PC-9 (cell line): ENCODE measurements at regions not wholly inside any gene's neighbourhood (a gene's known extent, or its start where the extent isn't known, plus 50 kb on each side); places are given as distances from the start of the nearest gene placed in this dataset.

ENCODE experiments used
- BruUV-seq: library from RNA; stranded (reverse); fragments of 400-500 nt; replicated peaks from 2 replicates; lab custom pipeline; 2021; lab: Mats Ljungman, UMichigan
- CTCF ChIA-PET: fragments of 300-600 bp; sonication (Branson Sonifier 250); formaldehyde crosslinking; loops from one replicate; lab custom pipeline; 2022; ENCODE audit warnings: antibody characterized with exemption; lab: Charles Lee
- POLR2A ChIA-PET: fragments of 300-600 bp; sonication (Branson Sonifier 250); formaldehyde crosslinking; loops from one replicate; lab custom pipeline; 2022; ENCODE audit warnings: antibody characterized with exemption; ENCODE audit not compliant: unreplicated experiment; lab: Charles Lee
- DNase-seq, 2 experiments: peaks; one replicate each; pipeline versions ENCODE4 v3.0.0 to v3.0.0-alpha.2; 2015 to 2022; ENCODE audit warnings: mixed read lengths in 1 of 2
- H2AFZ ChIP-seq: fragments of 200-600 bp; sonication (generic); 2 replicates; pipeline ENCODE4 v1.8.1; 2017; ENCODE audit warnings: antibody characterized with exemption
- H3F3A ChIP-seq: fragments of 200-600 bp; sonication (generic); 2 replicates; pipeline ENCODE4 v1.8.1; 2017; ENCODE audit warnings: antibody characterized with exemption, mild to moderate bottlenecking, low read depth; ENCODE audit not compliant: insufficient read depth
- H3K27ac ChIP-seq: fragments of 200-600 bp; sonication (generic); 2 replicates; pipeline ENCODE4 v1.6.1; 2016; ENCODE audit warnings: mixed run types
- H3K27me3 ChIP-seq: fragments of 200-600 bp; sonication (generic); 2 replicates; pipeline ENCODE4 v1.6.1; 2016; ENCODE audit warnings: low read depth, mixed run types; ENCODE audit not compliant: insufficient read depth
- H3K36me3 ChIP-seq: fragments of 200-600 bp; sonication (generic); 2 replicates; pipeline ENCODE4 v1.6.1; 2016; ENCODE audit warnings: low read depth, mixed run types
- H3K4me1 ChIP-seq: fragments of 200-600 bp; sonication (generic); replicated peaks from 2 replicates; pipeline ENCODE4 v1.6.1; 2016; ENCODE audit warnings: mixed run types; ENCODE audit not compliant: insufficient read depth
- H3K4me2 ChIP-seq: fragments of 200-600 bp; sonication (generic); 2 replicates; pipeline ENCODE4 v1.6.1; 2017; ENCODE audit warnings: mixed run types
- H3K4me3 ChIP-seq: fragments of 200-600 bp; sonication (generic); 2 replicates; pipeline ENCODE4 v1.6.1; 2016; ENCODE audit warnings: mixed run types
- H3K79me2 ChIP-seq: fragments of 200-600 bp; sonication (generic); 2 replicates; pipeline ENCODE4 v1.6.1; 2017; ENCODE audit warnings: low read depth, mixed run types
- H3K9me2 ChIP-seq: fragments of 200-600 bp; sonication (generic); 2 replicates; pipeline ENCODE4 v1.8.1; 2017; ENCODE audit warnings: mild to moderate bottlenecking; ENCODE audit not compliant: insufficient read depth
- H3K9me3 ChIP-seq: fragments of 200-600 bp; sonication (generic); 2 replicates; pipeline ENCODE4 v1.8.1; 2016; ENCODE audit warnings: low read depth; ENCODE audit not compliant: insufficient read depth
- H4K20me1 ChIP-seq: fragments of 200-600 bp; sonication (generic); 2 replicates; pipeline ENCODE4 v1.8.1; 2017; ENCODE audit not compliant: insufficient read depth
- CTCF ChIP-seq: fragments of 200-600 bp; sonication (generic); conservative IDR thresholded peaks from 2 replicates; pipeline ENCODE4 v1.6.1; 2017; ENCODE audit warnings: mixed run types, antibody characterized with exemption, mild to moderate bottlenecking, moderate library complexity
- EZH2 ChIP-seq: fragments of 200-600 bp; sonication (generic); IDR thresholded peaks from 2 replicates; pipeline ENCODE4 v1.8.0; 2017; ENCODE audit warnings: antibody characterized with exemption, low read depth
- intact Hi-C: fragments of 100-400 bp; cut with micrococcal nuclease; formaldehyde crosslinking; loops from one replicate; pipeline ENCODE4 v1.10.0; 2022; ENCODE audit not compliant: unreplicated experiment

- H3K9me2 ChIP-seq: no peaks in the 10 kb centered on the region
- no peaks in the 10 kb centered on the region for H3K27me3 ChIP-seq
- no peak overlapping the region for H3K4me2 ChIP-seq
- no peak overlapping the region for H2AFZ ChIP-seq
- no peaks in the 10 kb centered on the region for H3F3A ChIP-seq
- H3K27ac ChIP-seq: no peak overlapping the region
- H3K36me3 ChIP-seq: no peaks in the 10 kb centered on the region
- ChIA-PET CTCF (no interaction called here), POLR2A (interaction anchor here (0.9 kb wide), 1 partner anchor 170 kb away, joined by 6 read pairs; no protein-coding TSS in a partner anchor)
- H3K4me3 ChIP-seq: no peak overlapping the region
- no TSS peak for BruUV-seq
- H3K79me2 ChIP-seq: no peaks in the 10 kb centered on the region
- H4K20me1 ChIP-seq: no peaks in the 10 kb centered on the region
- no peak for TF ChIP-seq CTCF
- no peak for TF ChIP-seq EZH2
- intact Hi-C loops: no loop called here
- H3K9me3 ChIP-seq: no peaks in the 10 kb centered on the region
- H3K4me1 ChIP-seq: no peaks in the 10 kb centered on the region
- no peak for DNase-seq
Observed at GRCh38 chr6:12533586-12533985, 183.0 kb upstream of the PHACTR1 start.

GRCh38 chr6:12534069-12534853, 182.3 kb upstream of the PHACTR1 start:
- TF ChIP-seq EZH2 (no peak), CTCF (no peak)
- H3K4me2 ChIP-seq: no peak overlapping the region
- intact Hi-C loops: no loop called here
- ChIA-PET POLR2A (interaction anchor here (0.9 kb wide), 1 partner anchor 171 kb away, joined by 6 read pairs; no protein-coding TSS in a partner anchor), CTCF (no interaction called here)
- no peak for DNase-seq
- H3K4me1 ChIP-seq: no peaks in the 10 kb centered on the region
- H4K20me1 ChIP-seq: no peaks in the 10 kb centered on the region
- no peak overlapping the region for H3K27ac ChIP-seq
- H3K36me3 ChIP-seq: no peaks in the 10 kb centered on the region
- BruUV-seq: no TSS peak
- no peaks in the 10 kb centered on the region for H3K9me2 ChIP-seq
- H2AFZ ChIP-seq: no peak overlapping the region
- H3K79me2 ChIP-seq: no peaks in the 10 kb centered on the region
- H3F3A ChIP-seq: no peaks in the 10 kb centered on the region
- H3K9me3 ChIP-seq: no peaks in the 10 kb centered on the region
- no peaks in the 10 kb centered on the region for H3K27me3 ChIP-seq
- no peak overlapping the region for H3K4me3 ChIP-seq

- DNase-seq: no peak
- no peaks in the 10 kb centered on the region for H4K20me1 ChIP-seq
Observed at GRCh38 chr6:12535586-12536314, 180.8 kb upstream of the PHACTR1 start.

More at GRCh38 chr6:12535586-12536314, 180.8 kb upstream of the PHACTR1 start:
- Histone ChIP-seq H3K9me3 (no peaks in the 10 kb centered on the region), H3K79me2 (no peaks in the 10 kb centered on the region), H3K9me2 (no peaks in the 10 kb centered on the region), H2AFZ (no peak overlapping the region), H3F3A (no peaks in the 10 kb centered on the region), H3K4me3 (no peak overlapping the region), H3K27me3 (no peaks in the 10 kb centered on the region), H3K4me2 (no peak overlapping the region), H3K27ac (no peak overlapping the region), H3K4me1 (no peaks in the 10 kb centered on the region), H3K36me3 (no peaks in the 10 kb centered on the region)
- ChIA-PET POLR2A (no interaction called here), CTCF (no interaction called here)
- TF ChIP-seq EZH2: no peak
- no peak for TF ChIP-seq CTCF
- BruUV-seq: no TSS peak
- intact Hi-C loops: no loop called here
